ENCODE measurements at regions not wholly inside any gene's neighbourhood (a gene's known extent, or its start where the extent isn't known, plus 50 kb on each side); places are given as distances from the start of the nearest gene placed in this dataset.

- TF ChIP-seq CTCF (IDR thresholded peaks at IDR 0.05) (no peak), POLR2AphosphoS5 (IDR thresholded peaks at IDR 0.05) (no peak), POLR2A (IDR thresholded peaks at IDR 0.05) (no peak)
These were observed 377.0 kb upstream of the VRK2 start for GRCh38 chr2:57669570-57669969.
